ENCODE measurements at regions not wholly inside any gene's neighbourhood (a gene's known extent, or its start where the extent isn't known, plus 50 kb on each side); places are given as distances from the start of the nearest gene placed in this dataset.

DNA sequence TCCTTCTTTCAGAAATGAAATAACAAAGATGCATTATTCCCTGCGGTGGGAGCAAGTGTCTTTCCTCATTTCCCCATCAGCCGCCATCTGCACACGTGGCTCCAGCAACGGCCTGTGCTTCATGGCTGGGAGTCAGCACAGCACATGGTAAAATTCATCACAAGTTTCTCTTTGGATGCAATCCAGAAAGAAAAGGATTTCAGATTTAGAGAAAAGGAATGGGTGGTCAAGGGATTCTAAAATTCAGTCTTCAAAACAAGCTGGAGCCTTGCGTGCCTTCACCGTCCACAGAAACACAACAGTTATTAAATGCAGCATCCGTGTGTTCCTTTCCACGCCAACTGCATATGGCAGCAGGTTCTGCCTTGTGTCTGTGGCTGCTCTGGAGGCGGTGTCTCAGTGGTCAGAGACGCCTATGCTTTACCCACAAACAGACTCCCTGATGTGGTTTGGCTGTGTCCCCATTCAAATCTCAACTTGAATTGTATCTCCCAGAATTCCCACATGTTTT is 107.6 kb downstream of the THBS2 start:
- no peak overlapping the region for H3K4me3 ChIP-seq (ENCODE audit: low read length)

GRCh38 chr6:169145496-169145895 is 108.2 kb downstream of the THBS2 start:
- no peak for DNase-seq (ENCODE audit: low read depth)
- TF ChIP-seq CTCF (conservative IDR thresholded peaks at IDR 0.05; ENCODE audit: low read depth, low read length), result no peak
- no peak overlapping the region for H3K4me3 ChIP-seq (ENCODE audit: low read length)

More for the DNA sequence above, 107.6 kb downstream of the THBS2 start:
- no peak for DNase-seq (ENCODE audit: low read depth)
- no peak for TF ChIP-seq CTCF (conservative IDR thresholded peaks at IDR 0.05; ENCODE audit: low read depth, low read length)

DNA sequence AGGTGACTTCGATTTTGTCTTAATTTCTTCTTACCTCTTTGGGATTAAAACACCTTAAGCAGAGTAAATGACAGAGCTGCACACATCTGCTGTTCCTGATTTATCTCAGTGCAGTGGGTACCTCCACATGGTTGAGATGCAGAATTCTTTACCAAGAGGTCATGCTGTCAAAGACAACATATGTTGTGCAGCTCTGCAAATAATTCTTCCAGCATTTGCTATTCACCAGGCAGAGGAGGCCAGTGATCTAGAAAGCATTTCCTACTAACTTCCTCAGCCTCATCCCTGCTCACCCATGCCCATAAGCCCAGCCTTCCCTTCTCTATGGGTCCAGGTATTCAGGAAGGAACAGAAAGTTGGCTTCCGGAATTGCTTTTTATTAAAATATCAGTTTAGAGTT is 109.3 kb downstream of the THBS2 start:
- no peak for TF ChIP-seq CTCF (conservative IDR thresholded peaks at IDR 0.05; ENCODE audit: low read depth, low read length)
- H3K4me3 ChIP-seq (ENCODE audit: low read length), result no peak overlapping the region
- DNase-seq (ENCODE audit: low read depth), result no peak

GRCh38 chr6:169142538-169142844 is 111.2 kb downstream of the THBS2 start:
- no peak overlapping the region for H3K4me3 ChIP-seq (ENCODE audit: low read length)
- no peak for TF ChIP-seq CTCF (conservative IDR thresholded peaks at IDR 0.05; ENCODE audit: low read depth, low read length)
- no peak for DNase-seq (ENCODE audit: low read depth)

GRCh38 chr6:169141671-169142537 is 111.7 kb downstream of the THBS2 start:
- no peak overlapping the region for H3K4me3 ChIP-seq (ENCODE audit: low read length)
- no peak for TF ChIP-seq CTCF (conservative IDR thresholded peaks at IDR 0.05; ENCODE audit: low read depth, low read length)
- no peak for DNase-seq (ENCODE audit: low read depth)

DNA sequence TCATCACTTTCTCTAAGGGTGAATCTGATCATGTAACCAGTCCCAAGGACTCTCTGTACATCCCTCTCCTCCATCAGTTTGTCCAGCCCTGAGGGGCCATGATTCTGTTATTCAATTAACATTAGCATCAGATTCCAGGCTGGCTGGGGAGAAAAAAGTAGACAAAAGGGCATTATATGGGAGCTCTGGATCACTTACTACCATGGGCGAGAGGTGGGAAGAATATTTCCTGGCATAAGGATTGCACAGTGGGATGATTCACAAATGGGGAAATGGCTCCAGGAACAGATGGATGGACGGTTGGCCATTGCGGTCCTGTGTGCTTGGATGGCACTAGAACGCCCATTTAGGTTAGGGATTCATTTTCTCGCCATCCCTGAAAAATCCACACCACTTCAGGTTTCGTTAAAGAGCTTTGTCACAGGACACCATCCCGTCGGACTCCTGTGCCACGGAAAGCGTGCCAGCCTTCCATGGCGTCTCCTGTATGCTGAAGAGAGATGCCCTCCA is 112.6 kb downstream of the THBS2 start:
- TF ChIP-seq CTCF (conservative IDR thresholded peaks at IDR 0.05; ENCODE audit: low read depth, low read length), result no peak
- H3K4me3 ChIP-seq (ENCODE audit: low read length), result no peak overlapping the region
- no peak for DNase-seq (ENCODE audit: low read depth)

All from retinal pigment epithelial cell (primary cell).